Occipital lobe (tissue), 1 donor: ENCODE measurements at regions not wholly inside any gene's neighbourhood (a gene's known extent, or its start where the extent isn't known, plus 50 kb on each side); places are given as distances from the start of the nearest gene placed in this dataset.

Experiments used
- DNase-seq: peaks from one replicate; lab custom pipeline; 2025; lab: John Stamatoyannopoulos, UW

GRCh38 chr12:84807249-84807648 is 105.3 kb downstream of the SLC6A15 start:
- no peak for DNase-seq

GRCh38 chr12:84805474-84805858 is 107.1 kb downstream of the SLC6A15 start:
- DNase-seq = no peak

- no peak for DNase-seq
These were observed 107.7 kb downstream of the SLC6A15 start for GRCh38 chr12:84804691-84805473.

GRCh38 chr12:84803661-84804060 is 108.9 kb downstream of the SLC6A15 start:
- DNase-seq = no peak

GRCh38 chr12:84802161-84802560 is 110.4 kb downstream of the SLC6A15 start:
- no peak for DNase-seq

- no peak for DNase-seq
These were observed 118.8 kb downstream of the SLC6A15 start for GRCh38 chr12:84793558-84794367.

- no peak for DNase-seq
These were observed 121.2 kb downstream of the SLC6A15 start for GRCh38 chr12:84791444-84791843.

- DNase-seq = no peak
These were observed 123.4 kb downstream of the SLC6A15 start for GRCh38 chr12:84789184-84789583.

- no peak for DNase-seq
These were observed 125.3 kb downstream of the SLC6A15 start for GRCh38 chr12:84787253-84787652.

- no peak for DNase-seq
These were observed 126.0 kb downstream of the SLC6A15 start for GRCh38 chr12:84786622-84787021.

GRCh38 chr12:84785951-84786350 is 126.6 kb downstream of the SLC6A15 start:
- DNase-seq = no peak

GRCh38 chr12:84785281-84785680 is 127.3 kb downstream of the SLC6A15 start:
- no peak for DNase-seq

- DNase-seq = no peak
These were observed 133.4 kb downstream of the SLC6A15 start for GRCh38 chr12:84779169-84779568.

GRCh38 chr12:84772281-84772680 is 140.3 kb downstream of the SLC6A15 start:
- DNase-seq = no peak

- no peak for DNase-seq
These were observed 145.5 kb downstream of the SLC6A15 start for GRCh38 chr12:84767079-84767478.

- DNase-seq = no peak
These were observed 146.2 kb downstream of the SLC6A15 start for GRCh38 chr12:84766375-84766774.

- no peak for DNase-seq
These were observed 148.6 kb downstream of the SLC6A15 start for GRCh38 chr12:84764001-84764400.

GRCh38 chr12:84763107-84763506 is 149.5 kb downstream of the SLC6A15 start:
- no peak for DNase-seq

- DNase-seq = no peak
These were observed 152.3 kb downstream of the SLC6A15 start for GRCh38 chr12:84760091-84760865.

- DNase-seq = no peak
These were observed 154.6 kb downstream of the SLC6A15 start for GRCh38 chr12:84757978-84758377.

- no peak for DNase-seq
These were observed 155.6 kb downstream of the SLC6A15 start for GRCh38 chr12:84756961-84757360.

GRCh38 chr12:84745127-84745526 is 167.5 kb downstream of the SLC6A15 start:
- no peak for DNase-seq
